SK-N-SH (cell line): ENCODE measurements at regions not wholly inside any gene's neighbourhood (a gene's known extent, or its start where the extent isn't known, plus 50 kb on each side); places are given as distances from the start of the nearest gene placed in this dataset.
A peak's percentile ranks its signal among the peaks of the same experiment; 100 is the strongest.

Experiments used
- CTCF ChIA-PET: fragments of 300-600, 350-600 bp; formaldehyde crosslinking; extraction: SDS; loops from one replicate; lab custom pipeline; 2021; lab: Yijun Ruan, JAX
- POLR2A ChIA-PET: fragments of 350-600 bp; sonication (Branson Sonifier 250); formaldehyde crosslinking; extraction: SDS; loops from one replicate; lab custom pipeline; 2020; ENCODE audit warnings: antibody characterized with exemption, inconsistent platforms; lab: Yijun Ruan, JAX
- DNase-seq: peaks from one replicate; pipeline ENCODE4 v3.0.0; 2012
- H2AFZ ChIP-seq: fragments of 200-600 bp; sonication (generic); 2 replicates; pipeline ENCODE4 v1.8.1; 2016; ENCODE audit warnings: antibody characterized with exemption, mild to moderate bottlenecking, low read depth
- H3F3A ChIP-seq: fragments of 200-600 bp; sonication (generic); replicated peaks from 2 replicates; pipeline ENCODE3; 2016; ENCODE audit warnings: antibody characterized with exemption, mild to moderate bottlenecking; ENCODE audit not compliant: insufficient read depth
- H3K27ac ChIP-seq, 2 experiments: fragments of 200-500 bp in 1 of 2; fragments of 200-600 bp in 1 of 2; sonication (Bioruptor generic) in 1 of 2; sonication (generic), shearing (Covaris generic) in 1 of 2; 2 replicates each; pipeline versions ENCODE4 v1.5.1 to v1.6.1; 2014 to 2016; ENCODE audit warnings: low read depth in 2 of 2, inconsistent platforms in 1 of 2, low read length in 1 of 2, mild to moderate bottlenecking in 1 of 2, mixed read lengths in 1 of 2
- H3K27me3 ChIP-seq: fragments of 200-600 bp; sonication (generic), shearing (Covaris generic); 2 replicates; pipeline ENCODE4 v1.6.1; 2016; ENCODE audit warnings: mixed run types; ENCODE audit not compliant: insufficient read depth
- H3K36me3 ChIP-seq, 2 experiments: fragments of 200-500 bp in 1 of 2; fragments of 200-600 bp in 1 of 2; sonication (Bioruptor generic) in 1 of 2; sonication (generic) in 1 of 2; replicated peaks in 1 of 2; 2 replicates each; pipeline versions ENCODE3 to v1.5.1; 2014 to 2016; ENCODE audit warnings: low read length in 1 of 2, mild to moderate bottlenecking in 1 of 2; ENCODE audit not compliant: insufficient read depth in 2 of 2, control insufficient read depth in 1 of 2
- H3K4me1 ChIP-seq, 2 experiments: fragments of 200-500 bp in 1 of 2; fragments of 200-600 bp in 1 of 2; sonication (Bioruptor generic) in 1 of 2; sonication (generic), shearing (Covaris generic) in 1 of 2; 2 replicates each; pipeline versions ENCODE4 v1.5.1 to v1.6.1; 2014 to 2016; ENCODE audit warnings: low read depth in 1 of 2, low read length in 1 of 2, mixed run types in 1 of 2; ENCODE audit not compliant: insufficient read depth in 2 of 2, control insufficient read depth in 1 of 2
- H3K4me2 ChIP-seq: fragments of 200-600 bp; sonication (generic), shearing (Covaris generic); 2 replicates; pipeline ENCODE4 v1.6.1; 2017; ENCODE audit warnings: mixed run types
- H3K4me3 ChIP-seq, 2 experiments: fragments of 200-500 bp in 1 of 2; fragments of 200-600 bp in 1 of 2; sonication (Bioruptor generic) in 1 of 2; sonication (generic), shearing (Covaris generic) in 1 of 2; 2 replicates each; pipeline versions ENCODE4 v1.5.1 to v1.8.1; 2014 to 2016; ENCODE audit warnings: low read depth in 2 of 2, inconsistent platforms in 1 of 2, low read length in 1 of 2, mild to moderate bottlenecking in 1 of 2, mixed read lengths in 1 of 2, moderate library complexity in 1 of 2
- H3K79me2 ChIP-seq: fragments of 200-600 bp; sonication (generic); 2 replicates; pipeline ENCODE4 v1.8.1; 2017; ENCODE audit warnings: mild to moderate bottlenecking; ENCODE audit not compliant: insufficient read depth
- H3K9ac ChIP-seq: fragments of 200-600 bp; sonication (generic); 2 replicates; pipeline ENCODE4 v1.6.1; 2017; ENCODE audit warnings: mixed run types
- H3K9me2 ChIP-seq: fragments of 200-600 bp; sonication (generic); 2 replicates; pipeline ENCODE4 v1.6.1; 2017; ENCODE audit warnings: mixed run types
- H3K9me3 ChIP-seq: fragments of 200-600 bp; sonication (generic); 2 replicates; pipeline ENCODE4 v1.6.1; 2017; ENCODE audit warnings: mixed run types, mild to moderate bottlenecking, moderate library complexity
- H4K20me1 ChIP-seq: fragments of 200-600 bp; sonication (generic); 2 replicates; pipeline ENCODE4 v1.6.1; 2017; ENCODE audit warnings: mild to moderate bottlenecking, mixed run types; ENCODE audit not compliant: insufficient read depth
- CHD2 ChIP-seq: fragments of 150-350 bp; IDR thresholded peaks from 2 replicates; pipeline ENCODE4 v1.6.1; 2018; ENCODE audit warnings: low read length; ENCODE audit not compliant: partially characterized antibody
- EP300 ChIP-seq, 2 experiments: IDR thresholded peaks; 2 replicates each; pipeline versions ENCODE4 v1.4.0 to v1.6.1; 2012; ENCODE audit warnings: borderline replicate concordance in 1 of 2, low read depth in 1 of 2, low read length in 1 of 2
- EZH2phosphoT487 ChIP-seq: fragments of 200-600 bp; sonication (generic); IDR thresholded peaks from 2 replicates; pipeline ENCODE4 v1.6.1; 2017; ENCODE audit warnings: low read depth, mixed run types, mild to moderate bottlenecking, antibody characterized with exemption, moderate library complexity, borderline replicate concordance
- FOSL2 ChIP-seq: IDR thresholded peaks from 2 replicates; pipeline ENCODE4 v1.4.0; 2012; ENCODE audit warnings: low read depth, mild to moderate bottlenecking, moderate library complexity, borderline replicate concordance
- GABPA ChIP-seq: IDR thresholded peaks from 2 replicates; pipeline ENCODE4 v1.4.0; 2012; ENCODE audit warnings: low read depth, mild to moderate bottlenecking
- GATA2 ChIP-seq: sonication (generic); formaldehyde crosslinking; IDR thresholded peaks from 2 replicates; pipeline ENCODE4 v1.5.0; 2020; ENCODE audit warnings: mild to moderate bottlenecking, missing genetic modification reagents
- IRF3 ChIP-seq: fragments of 150-350 bp; IDR thresholded peaks from 2 replicates; pipeline ENCODE4 v1.6.1; 2016; ENCODE audit warnings: mild to moderate bottlenecking, low read depth, low read length
- MAX ChIP-seq: IDR thresholded peaks from 2 replicates; pipeline ENCODE4 v1.4.0; 2012; ENCODE audit warnings: low read depth
- MEF2A ChIP-seq: IDR thresholded peaks from 2 replicates; pipeline ENCODE4 v1.4.0; 2012; ENCODE audit warnings: low read depth, borderline replicate concordance
- MXI1 ChIP-seq: IDR thresholded peaks from 2 replicates; pipeline ENCODE4 v1.6.1; 2012; ENCODE audit warnings: mild to moderate bottlenecking, low read depth, low read length, improper control_type of control experiment
- NFIC ChIP-seq: IDR thresholded peaks from 2 replicates; pipeline ENCODE4 v1.4.0; 2012; ENCODE audit warnings: borderline replicate concordance
- NRF1 ChIP-seq: IDR thresholded peaks from 2 replicates; pipeline ENCODE4 v1.6.1; 2012; ENCODE audit warnings: low read depth, mild to moderate bottlenecking, low read length
- PBX3 ChIP-seq: IDR thresholded peaks from 2 replicates; pipeline ENCODE4; 2012
- RAD21 ChIP-seq: IDR thresholded peaks from 2 replicates; pipeline ENCODE4 v1.6.1; 2012; ENCODE audit warnings: mild to moderate bottlenecking, low read length
- REST ChIP-seq: IDR thresholded peaks from 2 replicates; pipeline ENCODE4 v1.6.1; 2012; ENCODE audit warnings: mild to moderate bottlenecking, low read depth, low read length, moderate library complexity
- RXRA ChIP-seq: IDR thresholded peaks from 2 replicates; pipeline ENCODE4 v1.4.0; 2012; ENCODE audit warnings: low read depth, mild to moderate bottlenecking, borderline replicate concordance
- SIN3A ChIP-seq: IDR thresholded peaks from 2 replicates; pipeline ENCODE4 v1.6.1; 2012; ENCODE audit warnings: low read depth, mild to moderate bottlenecking, low read length, moderate library complexity, borderline replicate concordance
- USF1 ChIP-seq: IDR thresholded peaks from 2 replicates; pipeline ENCODE4 v1.4.0; 2012; ENCODE audit warnings: low read depth, borderline replicate concordance
- USF2 ChIP-seq: fragments of 150-350 bp; IDR thresholded peaks from 2 replicates; pipeline ENCODE4 v1.6.1; 2017; ENCODE audit warnings: antibody characterized with exemption, low read length, low read depth, borderline replicate concordance
- WGBS: methylation state at CpG from one replicate; pipeline ENCODE4 v1.1.6; 2017; ENCODE audit warnings: low lambda C conversion rate; 5-methylcytosine and 5-hydroxymethylcytosine counted together

GRCh38 chr6:12484519-12484918 is 194.4 kb downstream of the EDN1 start:
- Histone ChIP-seq H3K27ac (peak overlapping the region in 1 of 2 experiments; percentile 73; a peak in 2 of 4 replicates), H3K4me3 (no peak overlapping the region), H3F3A (peaks cover 16% of the 10 kb centered on the region), H3K27me3 (no peaks in the 10 kb centered on the region), H2AFZ (no peak overlapping the region), H3K9me3 (no peaks in the 10 kb centered on the region), H3K79me2 (no peaks in the 10 kb centered on the region), H3K4me1 (peaks cover 0 to 9% of the 10 kb centered on the region in 2 experiments; a peak in 2 of 4 replicates), H3K36me3 (no peaks in the 10 kb centered on the region), H3K9me2 (no peaks in the 10 kb centered on the region), H3K9ac (no peak overlapping the region), H3K4me2 (no peak overlapping the region), H4K20me1 (no peaks in the 10 kb centered on the region)
- WGBS = 84% methylated on average over 3 of the region's 3 CpGs
- TF ChIP-seq FOSL2 = no peak
- no peak for TF ChIP-seq GABPA
- no peak for TF ChIP-seq RAD21
- no peak for TF ChIP-seq NFIC
- no peak for TF ChIP-seq CHD2
- TF ChIP-seq IRF3 = no peak
- TF ChIP-seq NRF1 = no peak
- no peak for TF ChIP-seq MAX
- no peak for TF ChIP-seq USF1
- TF ChIP-seq REST = no peak
- no peak for TF ChIP-seq PBX3
- TF ChIP-seq MEF2A = no peak
- TF ChIP-seq RXRA = no peak
- TF ChIP-seq MXI1 = no peak
- no peak for TF ChIP-seq USF2
- TF ChIP-seq GATA2 = no peak
- no peak for TF ChIP-seq EP300 (IDR thresholded peaks at IDR 0.05; ENCODE audit: borderline replicate concordance in 1 of 2, low read depth in 1 of 2, low read length in 1 of 2)
- TF ChIP-seq EZH2phosphoT487 = no peak
- TF ChIP-seq SIN3A = no peak
- POLR2A ChIA-PET = no interaction called here
- CTCF ChIA-PET = no interaction called here
- no peak for DNase-seq
